Activated CD4-positive, CD25-positive, alpha-beta regulatory T cell (primary cell): ENCODE measurements at regions not wholly inside any gene's neighbourhood (a gene's known extent, or its start where the extent isn't known, plus 50 kb on each side); places are given as distances from the start of the nearest gene placed in this dataset.

Experiments used
- DNase-seq, 4 experiments: peaks; one replicate each; lab custom pipeline; 2025; lab: John Stamatoyannopoulos, UW

GRCh38 chr3:194993896-194994295, 277.1 kb downstream of the XXYLT1 start:
- DNase-seq, result no peak

GRCh38 chr3:194994551-194994981, 276.4 kb downstream of the XXYLT1 start:
- DNase-seq, result no peak

GRCh38 chr3:194995334-194995733, 275.6 kb downstream of the XXYLT1 start:
- no peak for DNase-seq

GRCh38 chr3:194995922-194996321, 275.0 kb downstream of the XXYLT1 start:
- no peak for DNase-seq

GRCh38 chr3:194996746-194997145, 274.2 kb downstream of the XXYLT1 start:
- no peak for DNase-seq

- DNase-seq, result no peak
These were observed 272.5 kb downstream of the XXYLT1 start for GRCh38 chr3:194998417-194998816.

GRCh38 chr3:194998948-194999347, 272.0 kb downstream of the XXYLT1 start:
- DNase-seq, result no peak

- no peak for DNase-seq
These were observed 271.5 kb downstream of the XXYLT1 start for GRCh38 chr3:194999491-194999890.

GRCh38 chr3:195001261-195001660, 269.7 kb downstream of the XXYLT1 start:
- no peak for DNase-seq

- DNase-seq, result no peak
These were observed 268.7 kb downstream of the XXYLT1 start for GRCh38 chr3:195001961-195002861.

- no peak for DNase-seq
These were observed 267.7 kb downstream of the XXYLT1 start for GRCh38 chr3:195003006-195003892.

- DNase-seq, result no peak
These were observed 267.1 kb downstream of the XXYLT1 start for GRCh38 chr3:195003893-195004289.

GRCh38 chr3:195004512-195005250, 266.3 kb downstream of the XXYLT1 start:
- DNase-seq, result no peak

- DNase-seq, result no peak
These were observed 265.7 kb downstream of the XXYLT1 start for GRCh38 chr3:195005251-195005620.

GRCh38 chr3:195005759-195006510, 265.0 kb downstream of the XXYLT1 start:
- DNase-seq, result no peak

- DNase-seq, result no peak
These were observed 263.8 kb downstream of the XXYLT1 start for GRCh38 chr3:195007151-195007550.

- no peak for DNase-seq
These were observed 263.2 kb downstream of the XXYLT1 start for GRCh38 chr3:195007766-195008165.

- DNase-seq, result no peak
These were observed 262.1 kb downstream of the XXYLT1 start for GRCh38 chr3:195008816-195009215.

- no peak for DNase-seq
These were observed 261.3 kb downstream of the XXYLT1 start for GRCh38 chr3:195009616-195010015.

- DNase-seq, result no peak
These were observed 260.3 kb downstream of the XXYLT1 start for GRCh38 chr3:195010551-195011100.

- DNase-seq, result no peak
These were observed 259.6 kb downstream of the XXYLT1 start for GRCh38 chr3:195011231-195011834.
